DND-41 (cell line): ENCODE measurements at regions not wholly inside any gene's neighbourhood (a gene's known extent, or its start where the extent isn't known, plus 50 kb on each side); places are given as distances from the start of the nearest gene placed in this dataset.

Experiments
- EZH2 ChIP-seq: IDR thresholded peaks from 3 replicates; pipeline ENCODE4 v1.6.1; 2012; ENCODE audit warnings: borderline replicate concordance, low read depth, mild to moderate bottlenecking, moderate library complexity, low read length, inconsistent platforms; ENCODE audit not compliant: severe bottlenecking
- TF ChIP-seq, protein P1 (sequence below): IDR thresholded peaks from 2 replicates; pipeline ENCODE4 v1.5.1; 2012; ENCODE audit warnings: borderline replicate concordance, low read length, moderate library complexity, mild to moderate bottlenecking; ENCODE audit not compliant: poor library complexity, severe bottlenecking; ENCODE audit errors: extremely low read depth

DNA sequence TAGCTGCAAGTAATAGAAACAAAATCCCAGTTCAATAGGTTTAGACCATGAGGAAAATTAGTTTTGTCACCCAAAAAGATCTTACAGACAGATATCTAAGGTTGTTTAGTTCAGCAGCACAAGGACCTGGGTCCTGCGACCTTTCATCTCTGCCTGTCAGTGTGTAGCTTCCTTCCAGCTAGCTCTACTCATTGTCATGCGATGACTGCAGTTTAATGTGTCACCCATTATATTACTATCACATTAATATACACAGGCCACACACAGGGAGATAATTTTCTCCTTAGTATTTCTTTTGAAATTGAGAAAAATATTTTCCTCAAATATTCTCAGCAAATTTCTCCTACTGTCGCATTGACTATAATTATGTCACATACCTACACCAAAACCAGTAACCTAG lies 232.1 kb upstream of the ARSJ start:
- TF ChIP-seq, protein P1, sequence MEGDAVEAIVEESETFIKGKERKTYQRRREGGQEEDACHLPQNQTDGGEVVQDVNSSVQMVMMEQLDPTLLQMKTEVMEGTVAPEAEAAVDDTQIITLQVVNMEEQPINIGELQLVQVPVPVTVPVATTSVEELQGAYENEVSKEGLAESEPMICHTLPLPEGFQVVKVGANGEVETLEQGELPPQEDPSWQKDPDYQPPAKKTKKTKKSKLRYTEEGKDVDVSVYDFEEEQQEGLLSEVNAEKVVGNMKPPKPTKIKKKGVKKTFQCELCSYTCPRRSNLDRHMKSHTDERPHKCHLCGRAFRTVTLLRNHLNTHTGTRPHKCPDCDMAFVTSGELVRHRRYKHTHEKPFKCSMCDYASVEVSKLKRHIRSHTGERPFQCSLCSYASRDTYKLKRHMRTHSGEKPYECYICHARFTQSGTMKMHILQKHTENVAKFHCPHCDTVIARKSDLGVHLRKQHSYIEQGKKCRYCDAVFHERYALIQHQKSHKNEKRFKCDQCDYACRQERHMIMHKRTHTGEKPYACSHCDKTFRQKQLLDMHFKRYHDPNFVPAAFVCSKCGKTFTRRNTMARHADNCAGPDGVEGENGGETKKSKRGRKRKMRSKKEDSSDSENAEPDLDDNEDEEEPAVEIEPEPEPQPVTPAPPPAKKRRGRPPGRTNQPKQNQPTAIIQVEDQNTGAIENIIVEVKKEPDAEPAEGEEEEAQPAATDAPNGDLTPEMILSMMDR: no peak
- TF ChIP-seq EZH2: no peak
